ENCODE measurements at regions not wholly inside any gene's neighbourhood (a gene's known extent, or its start where the extent isn't known, plus 50 kb on each side); places are given as distances from the start of the nearest gene placed in this dataset.

DNA sequence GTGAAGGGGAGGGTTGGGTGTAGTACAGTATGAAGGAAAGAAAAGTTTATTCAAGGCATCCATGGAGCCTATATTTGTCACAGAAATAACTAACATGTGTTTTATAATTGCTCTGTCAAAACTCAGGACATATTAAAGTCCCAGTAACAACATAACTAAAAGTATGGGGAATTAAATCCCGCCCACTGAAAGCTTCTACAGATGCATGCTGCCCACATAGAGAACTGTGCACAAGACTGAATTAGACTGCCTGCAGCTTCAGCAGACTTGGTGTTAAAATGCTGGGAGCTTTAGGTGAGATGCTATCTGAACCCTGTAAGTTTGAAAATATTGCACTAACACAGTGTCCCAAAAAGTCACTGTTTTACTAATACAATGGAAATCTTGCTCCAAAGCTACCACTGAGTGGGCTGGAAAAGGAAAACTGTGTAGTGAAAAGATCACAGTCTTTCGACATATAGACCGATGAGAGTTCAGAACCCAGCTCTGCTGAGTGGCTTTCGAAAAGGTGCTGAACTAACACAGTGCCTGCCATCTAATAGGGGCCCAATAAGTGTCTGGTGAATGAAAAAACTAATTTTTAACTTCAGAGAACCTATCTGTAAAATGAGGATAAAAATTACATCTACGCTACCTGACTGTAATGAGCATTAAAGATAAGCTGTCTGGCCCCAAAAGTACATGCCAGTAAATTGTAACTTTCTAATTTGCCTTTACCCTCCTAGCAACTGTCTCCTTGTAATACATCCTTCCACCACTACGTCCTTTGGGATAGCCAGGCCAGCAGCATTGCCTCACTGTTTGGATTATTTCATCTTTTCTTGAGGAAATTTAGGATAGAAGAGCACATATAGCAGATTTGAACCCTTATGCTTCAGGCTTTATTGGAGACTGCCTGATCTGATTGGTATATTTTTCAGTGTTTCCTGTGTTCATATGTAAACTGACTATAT is 237.6 kb downstream of the BCAT1 start:
- ChIA-PET POLR2A (no interaction called here), CTCF (no interaction called here)
- in situ Hi-C loops (cut with HindIII; ENCODE audit: low pct_unique_long_range_greater_than_20kb, low sequenced_read_pairs) = no loop called here
- Histone ChIP-seq H3K27me3 (ENCODE audit: control insufficient read depth, insufficient read depth, low read length) (no peaks in the 10 kb centered on the region), H3K9me3 (ENCODE audit: control insufficient read depth, insufficient read depth, low read depth, low read length) (no peaks in the 10 kb centered on the region), H3K36me3 (ENCODE audit: control insufficient read depth, insufficient read depth, low read length) (no peaks in the 10 kb centered on the region), H3K4me3 (ENCODE audit: low read depth in 2 of 2, low read length in 2 of 2) (no peak overlapping the region), H3K27ac (ENCODE audit: low read length) (no peak overlapping the region), H3K4me1 (ENCODE audit: control insufficient read depth, insufficient read depth, low read length) (no peaks in the 10 kb centered on the region)
- intact Hi-C loops (cut with micrococcal nuclease; ENCODE audit: unreplicated experiment) = no loop called here
- DNase-seq (ENCODE audit: low read depth, low spot score) (no peak), ATAC-seq (no peak)
- TF ChIP-seq TCF7L2 (IDR thresholded peaks at IDR 0.05; ENCODE audit: low read depth, low read length) (no peak), SIN3A (IDR thresholded peaks at IDR 0.05; ENCODE audit: borderline replicate concordance, insufficient read depth, low read depth, low read length) (no peak), POLR2AphosphoS5 (IDR thresholded peaks at IDR 0.05; ENCODE audit: low read depth, low read length) (no peak)
- TF ChIP-seq, protein P1, sequence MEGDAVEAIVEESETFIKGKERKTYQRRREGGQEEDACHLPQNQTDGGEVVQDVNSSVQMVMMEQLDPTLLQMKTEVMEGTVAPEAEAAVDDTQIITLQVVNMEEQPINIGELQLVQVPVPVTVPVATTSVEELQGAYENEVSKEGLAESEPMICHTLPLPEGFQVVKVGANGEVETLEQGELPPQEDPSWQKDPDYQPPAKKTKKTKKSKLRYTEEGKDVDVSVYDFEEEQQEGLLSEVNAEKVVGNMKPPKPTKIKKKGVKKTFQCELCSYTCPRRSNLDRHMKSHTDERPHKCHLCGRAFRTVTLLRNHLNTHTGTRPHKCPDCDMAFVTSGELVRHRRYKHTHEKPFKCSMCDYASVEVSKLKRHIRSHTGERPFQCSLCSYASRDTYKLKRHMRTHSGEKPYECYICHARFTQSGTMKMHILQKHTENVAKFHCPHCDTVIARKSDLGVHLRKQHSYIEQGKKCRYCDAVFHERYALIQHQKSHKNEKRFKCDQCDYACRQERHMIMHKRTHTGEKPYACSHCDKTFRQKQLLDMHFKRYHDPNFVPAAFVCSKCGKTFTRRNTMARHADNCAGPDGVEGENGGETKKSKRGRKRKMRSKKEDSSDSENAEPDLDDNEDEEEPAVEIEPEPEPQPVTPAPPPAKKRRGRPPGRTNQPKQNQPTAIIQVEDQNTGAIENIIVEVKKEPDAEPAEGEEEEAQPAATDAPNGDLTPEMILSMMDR (IDR thresholded peaks at IDR 0.05) = no peak
- TF ChIP-seq, protein P2, sequence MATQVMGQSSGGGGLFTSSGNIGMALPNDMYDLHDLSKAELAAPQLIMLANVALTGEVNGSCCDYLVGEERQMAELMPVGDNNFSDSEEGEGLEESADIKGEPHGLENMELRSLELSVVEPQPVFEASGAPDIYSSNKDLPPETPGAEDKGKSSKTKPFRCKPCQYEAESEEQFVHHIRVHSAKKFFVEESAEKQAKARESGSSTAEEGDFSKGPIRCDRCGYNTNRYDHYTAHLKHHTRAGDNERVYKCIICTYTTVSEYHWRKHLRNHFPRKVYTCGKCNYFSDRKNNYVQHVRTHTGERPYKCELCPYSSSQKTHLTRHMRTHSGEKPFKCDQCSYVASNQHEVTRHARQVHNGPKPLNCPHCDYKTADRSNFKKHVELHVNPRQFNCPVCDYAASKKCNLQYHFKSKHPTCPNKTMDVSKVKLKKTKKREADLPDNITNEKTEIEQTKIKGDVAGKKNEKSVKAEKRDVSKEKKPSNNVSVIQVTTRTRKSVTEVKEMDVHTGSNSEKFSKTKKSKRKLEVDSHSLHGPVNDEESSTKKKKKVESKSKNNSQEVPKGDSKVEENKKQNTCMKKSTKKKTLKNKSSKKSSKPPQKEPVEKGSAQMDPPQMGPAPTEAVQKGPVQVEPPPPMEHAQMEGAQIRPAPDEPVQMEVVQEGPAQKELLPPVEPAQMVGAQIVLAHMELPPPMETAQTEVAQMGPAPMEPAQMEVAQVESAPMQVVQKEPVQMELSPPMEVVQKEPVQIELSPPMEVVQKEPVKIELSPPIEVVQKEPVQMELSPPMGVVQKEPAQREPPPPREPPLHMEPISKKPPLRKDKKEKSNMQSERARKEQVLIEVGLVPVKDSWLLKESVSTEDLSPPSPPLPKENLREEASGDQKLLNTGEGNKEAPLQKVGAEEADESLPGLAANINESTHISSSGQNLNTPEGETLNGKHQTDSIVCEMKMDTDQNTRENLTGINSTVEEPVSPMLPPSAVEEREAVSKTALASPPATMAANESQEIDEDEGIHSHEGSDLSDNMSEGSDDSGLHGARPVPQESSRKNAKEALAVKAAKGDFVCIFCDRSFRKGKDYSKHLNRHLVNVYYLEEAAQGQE (IDR thresholded peaks at IDR 0.05; ENCODE audit: insufficient read depth in 1 of 2, low read depth in 2 of 2, low read length in 1 of 2) = no peak
- BruUV-seq (replicated peaks) = no TSS peak

GRCh38 chr12:24709216-24709615 is 239.7 kb downstream of the BCAT1 start:
- Histone ChIP-seq H3K27ac (ENCODE audit: low read length) (no peak overlapping the region), H3K9me3 (ENCODE audit: control insufficient read depth, insufficient read depth, low read depth, low read length) (no peaks in the 10 kb centered on the region), H3K4me3 (ENCODE audit: low read depth in 2 of 2, low read length in 2 of 2) (no peak overlapping the region), H3K4me1 (ENCODE audit: control insufficient read depth, insufficient read depth, low read length) (no peaks in the 10 kb centered on the region), H3K36me3 (ENCODE audit: control insufficient read depth, insufficient read depth, low read length) (no peaks in the 10 kb centered on the region), H3K27me3 (ENCODE audit: control insufficient read depth, insufficient read depth, low read length) (no peaks in the 10 kb centered on the region)
- no TSS peak for BruUV-seq (replicated peaks)
- intact Hi-C loops (cut with micrococcal nuclease; ENCODE audit: unreplicated experiment) = no loop called here
- DNase-seq (ENCODE audit: low read depth, low spot score) = no peak
- no peak for ATAC-seq
- TF ChIP-seq POLR2AphosphoS5 (IDR thresholded peaks at IDR 0.05; ENCODE audit: low read depth, low read length) (no peak), TCF7L2 (IDR thresholded peaks at IDR 0.05; ENCODE audit: low read depth, low read length) (no peak), SIN3A (IDR thresholded peaks at IDR 0.05; ENCODE audit: borderline replicate concordance, insufficient read depth, low read depth, low read length) (no peak)
- TF ChIP-seq, protein P1 (IDR thresholded peaks at IDR 0.05) = no peak
- TF ChIP-seq, protein P2 (IDR thresholded peaks at IDR 0.05; ENCODE audit: insufficient read depth in 1 of 2, low read depth in 2 of 2, low read length in 1 of 2) = no peak
- in situ Hi-C loops (cut with HindIII; ENCODE audit: low pct_unique_long_range_greater_than_20kb, low sequenced_read_pairs) = no loop called here
- CTCF ChIA-PET = no interaction called here
- POLR2A ChIA-PET = no interaction called here

All from Panc1 (cell line).